Heart left ventricle (tissue), 16 donors: ENCODE measurements at regions not wholly inside any gene's neighbourhood (a gene's known extent, or its start where the extent isn't known, plus 50 kb on each side); places are given as distances from the start of the nearest gene placed in this dataset.

Experiments
- ATAC-seq, 4 donors: fragments of 200-7000 bp; cut with Tn5 transposase; one replicate each; pipeline ENCODE4 v1.9.1; 2020 to 2022; ENCODE audit warnings: moderate library complexity in 4 of 4, mild to moderate bottlenecking in 3 of 4, moderate number of reproducible peaks in 1 of 4
- DNase-seq, 5 donors: peaks; one replicate each; pipeline ENCODE4 v3.0.0-alpha.2; 2020
- H3K27ac ChIP-seq, 12 donors: fragments of 200-600 bp; sonication (generic) in 4 of 12; one replicate each; pipeline versions ENCODE4 v1.5.0 to v1.8.0; 2016 to 2022; ENCODE audit warnings: mild to moderate bottlenecking in 2 of 12
- H3K27me3 ChIP-seq, 9 donors: fragments of 200-600 bp; sonication (generic) in 2 of 9; one replicate each; pipeline versions ENCODE4 v1.5.1 to v1.8.0; 2016 to 2022; ENCODE audit warnings: mild to moderate bottlenecking in 3 of 9
- H3K36me3 ChIP-seq, 9 donors: fragments of 200-600 bp; sonication (generic) in 2 of 9; one replicate each; pipeline versions ENCODE4 v1.5.0 to v1.8.0; 2018 to 2022; ENCODE audit warnings: mild to moderate bottlenecking in 2 of 9
- H3K4me1 ChIP-seq, 12 donors: fragments of 200-600 bp; sonication (generic) in 4 of 12; one replicate each; pipeline versions ENCODE4 v1.5.0 to v1.8.0; 2016 to 2022; ENCODE audit warnings: mild to moderate bottlenecking in 3 of 12
- H3K4me3 ChIP-seq, 12 donors: fragments of 200-600 bp; sonication (generic) in 4 of 12; one replicate each; pipeline versions ENCODE4 v1.5.0 to v1.8.0; 2017 to 2022; ENCODE audit warnings: mild to moderate bottlenecking in 9 of 12, moderate library complexity in 4 of 12
- H3K9me3 ChIP-seq, 12 donors: fragments of 200-600 bp; sonication (generic) in 4 of 12; one replicate each; pipeline versions ENCODE4 v1.5.0 to v1.8.0; 2016 to 2022; ENCODE audit warnings: mild to moderate bottlenecking in 1 of 12
- CTCF ChIP-seq, 12 donors: fragments of 200-600 bp; sonication (generic) in 4 of 12; IDR thresholded peaks; one replicate each; pipeline versions ENCODE4 v1.5.0 to v1.8.0; 2018 to 2022; ENCODE audit warnings: antibody characterized with exemption in 12 of 12, mild to moderate bottlenecking in 5 of 12
- POLR2A ChIP-seq, 2 donors: fragments of 450-650 bp; IDR thresholded peaks; one replicate each; pipeline ENCODE4 v1.6.1; 2017; ENCODE audit warnings: antibody characterized with exemption in 2 of 2, mild to moderate bottlenecking in 2 of 2, moderate library complexity in 2 of 2
- WGBS, 4 donors: extraction: QIAGEN DNeasy Blood & Tissue Kit in 2 of 4; methylation state at CpG; one replicate each; pipeline versions ENCODE4 v1.1.5 to v1.1.7; 2013 to 2018; 5-methylcytosine and 5-hydroxymethylcytosine counted together
- intact Hi-C, 10 donors: fragments of 100-400 bp; cut with DNase I; formaldehyde crosslinking; loops; one replicate each; pipeline versions ENCODE4 v1.11.1 to v1.14.2; 2022
- donor health status: ischemic (EF 13 %, LVEDD 7.1; RV severe dilation, severe dysfunction).
- donor health status: healthy with polysubstance abuse.
- donor health status: DM: no; HTN: yes; CAD: no.
- donor health status: DM: no; HTN: no; CAD: no.
- donor health status: ischemic (EF 25% LVEDD 6.9; RV normal size, moderate dysfunction).
- donor health status: ischemic (EF 25% LVEDD 5.7; RV mildly dilated, moderate dysfunction).
- donor health status: healthy.
- donor health status: DM: yes; HTN: yes; CAD: no.
- donor health status: ischemic (EF 35%, LVEDD 5.7; RV mildly dilated, moderate dysfunction).
- donor health status: nonischemic (EF 11% LVEDD 7.7; RV severe dilation, severe dysfunction).
- donor health status: DM: yes; HTN: yes; CAD: no.
- donor health status: PGD.
- donor health status: ischemic (EF 29% LVEDD 5.4; RV normal size, mild dysfunction).
- donor health status: nonischemic (EF 23%, LVEDD 6.1; RV moderate dilation, normal function).

DNA sequence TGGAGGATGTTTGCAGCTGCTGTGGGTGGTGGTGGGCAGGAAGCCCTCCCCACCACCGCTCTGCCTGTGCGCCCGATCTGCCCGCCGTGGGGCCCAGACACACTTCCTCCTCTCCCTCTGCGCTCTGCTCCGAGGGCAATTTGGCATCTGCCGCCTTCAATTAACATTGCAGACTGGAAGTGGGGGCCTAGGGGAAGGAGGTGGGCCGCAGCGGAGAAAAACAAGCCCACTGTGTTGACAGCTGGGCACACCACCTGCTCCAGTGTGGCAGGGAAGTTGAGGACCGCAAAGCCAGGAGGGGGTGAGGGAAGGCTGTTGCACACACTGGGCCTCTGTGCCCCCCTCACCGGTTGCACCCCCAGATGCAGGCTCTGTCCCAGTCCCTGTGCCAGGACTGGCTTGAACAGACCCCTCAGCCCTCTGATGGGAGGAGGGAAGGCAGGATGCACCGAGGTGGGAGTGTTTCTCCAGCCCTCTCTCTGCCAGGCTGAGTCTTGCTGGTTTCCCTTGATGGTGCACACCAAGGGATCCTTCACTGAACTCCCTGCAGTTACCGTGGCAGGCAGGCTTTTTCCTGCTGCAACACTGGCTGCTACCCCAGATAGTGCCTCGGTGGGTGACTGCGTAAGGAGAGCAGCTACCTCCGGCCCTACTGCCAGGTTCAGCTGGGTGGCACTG lies 72.8 kb upstream of the MED9 start:
- H3K4me3 ChIP-seq, result peak overlapping the region in 1 of 12 donors; percentile 8
- no peak for DNase-seq
- intact Hi-C loops, result no loop called here
- 49 to 66% (median 56%) methylated on average over 15 to 17 of the region's 17 CpGs for WGBS, 4 donors
- peak in 1 of 4 donors; percentile 32 for ATAC-seq
- H3K36me3 ChIP-seq, result no peaks in the 10 kb centered on the region
- H3K27me3 ChIP-seq, result peaks cover 0 to 3% (median 0%) of the 10 kb centered on the region in 9 donors
- H3K4me1 ChIP-seq, result peaks cover 0 to 27% (median 0%) of the 10 kb centered on the region in 12 donors
- peak overlapping the region in 1 of 12 donors; percentile 60 for H3K27ac ChIP-seq
- no peaks in the 10 kb centered on the region for H3K9me3 ChIP-seq
- TF ChIP-seq CTCF (IDR thresholded peaks at IDR 0.05), result no peak
- TF ChIP-seq POLR2A (IDR thresholded peaks at IDR 0.05), result no peak

DNA sequence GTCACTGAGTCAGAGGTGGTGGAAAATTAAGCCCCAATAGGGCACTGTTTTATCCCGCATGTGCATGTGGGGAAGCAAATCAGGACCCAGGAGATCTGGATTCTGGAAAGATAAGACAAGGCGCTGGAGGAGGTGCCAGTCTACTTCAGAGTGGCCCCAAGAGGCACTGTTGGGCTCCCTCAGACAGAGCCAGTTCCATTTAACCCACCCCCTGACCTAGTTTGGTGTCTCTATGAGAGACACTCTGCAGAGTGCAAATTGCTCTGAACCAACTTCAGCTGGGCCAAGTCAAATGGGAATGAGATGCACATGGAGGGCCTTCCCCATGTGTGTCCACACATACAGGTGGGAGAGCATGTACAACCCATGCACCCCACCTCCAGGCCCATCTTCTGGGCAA lies 71.1 kb upstream of the MED9 start:
- Histone ChIP-seq H3K27ac (no peak overlapping the region), H3K9me3 (no peaks in the 10 kb centered on the region), H3K36me3 (no peaks in the 10 kb centered on the region), H3K4me3 (no peak overlapping the region), H3K27me3 (peaks cover 0 to 3% (median 0%) of the 10 kb centered on the region in 9 donors), H3K4me1 (peaks cover 0 to 26% (median 0%) of the 10 kb centered on the region in 12 donors)
- DNase-seq (no peak), ATAC-seq (no peak)
- intact Hi-C loops, result no loop called here
- WGBS, 4 donors, result 91 to 93% (median 92%) methylated on average over 2 of the region's 2 CpGs
- TF ChIP-seq CTCF (IDR thresholded peaks at IDR 0.05) (no peak), POLR2A (IDR thresholded peaks at IDR 0.05) (no peak)

DNA sequence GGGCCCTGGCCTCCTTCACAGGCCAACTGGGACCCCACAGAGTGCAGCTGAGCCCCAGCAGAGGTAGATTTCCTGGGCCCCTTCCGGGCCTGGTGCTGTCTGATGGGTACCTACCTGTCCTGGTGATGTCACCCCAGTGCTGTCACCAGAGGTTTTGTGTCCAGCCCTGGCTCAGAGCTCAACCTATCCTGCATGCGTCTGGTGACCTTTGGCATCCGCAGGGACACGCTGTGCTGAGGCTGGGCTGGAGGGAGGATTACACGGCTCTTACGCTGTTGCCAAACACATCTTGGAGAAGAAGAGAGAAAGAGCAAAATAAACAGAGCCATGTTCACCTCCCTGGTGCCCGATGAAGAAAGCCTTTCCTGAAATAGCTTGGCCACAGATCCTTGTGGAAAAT lies 70.6 kb upstream of the MED9 start:
- Histone ChIP-seq H3K27ac (no peak overlapping the region), H3K4me3 (no peak overlapping the region), H3K36me3 (no peaks in the 10 kb centered on the region), H3K4me1 (peaks cover 0 to 26% (median 0%) of the 10 kb centered on the region in 12 donors), H3K9me3 (no peaks in the 10 kb centered on the region), H3K27me3 (peaks cover 0 to 3% (median 0%) of the 10 kb centered on the region in 9 donors)
- no peak for DNase-seq
- TF ChIP-seq CTCF (IDR thresholded peaks at IDR 0.05) (no peak), POLR2A (IDR thresholded peaks at IDR 0.05) (no peak)
- no peak for ATAC-seq
- 73 to 84% (median 83%) methylated on average over 6 to 7 of the region's 7 CpGs for WGBS, 4 donors
- intact Hi-C loops, result no loop called here

DNA sequence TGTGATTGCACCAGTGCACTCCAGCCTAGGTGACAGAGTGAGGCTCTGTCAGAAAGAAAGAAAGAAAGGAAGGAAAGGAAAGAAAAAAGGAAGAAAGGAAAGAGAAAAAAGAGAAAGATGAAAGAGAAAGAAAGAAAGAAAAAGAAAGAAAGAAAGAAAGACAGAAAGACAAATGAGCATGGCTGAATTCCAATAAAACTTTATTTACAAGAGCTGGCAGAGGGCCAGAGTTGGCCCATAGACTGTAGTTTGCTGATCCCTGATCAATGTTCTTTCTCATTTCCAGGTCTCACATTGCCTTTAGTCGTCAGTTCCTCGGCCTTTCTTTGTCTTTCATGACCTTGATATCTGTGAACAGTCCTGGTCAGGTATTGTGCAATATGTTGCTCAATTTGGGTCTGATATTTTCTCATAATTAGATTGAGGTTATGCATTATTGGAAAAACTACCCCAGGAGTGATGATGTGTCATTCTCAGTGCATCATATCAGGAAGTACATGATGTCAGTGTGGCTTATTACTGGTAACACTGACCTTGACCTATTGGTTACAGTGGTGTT lies 68.5 kb upstream of the MED9 start:
- no peak overlapping the region for H3K27ac ChIP-seq
- DNase-seq (no peak), ATAC-seq (no peak)
- H3K4me1 ChIP-seq, result peaks cover 0 to 22% (median 0%) of the 10 kb centered on the region in 12 donors
- intact Hi-C loops, result no loop called here
- H3K27me3 ChIP-seq, result peaks cover 0 to 1% (median 0%) of the 10 kb centered on the region in 9 donors
- no peaks in the 10 kb centered on the region for H3K36me3 ChIP-seq
- 65 to 81% (median 78%) methylated on average over 2 of the region's 2 CpGs for WGBS, 4 donors
- TF ChIP-seq POLR2A (IDR thresholded peaks at IDR 0.05) (no peak), CTCF (IDR thresholded peaks at IDR 0.05) (no peak)
- no peak overlapping the region for H3K4me3 ChIP-seq
- H3K9me3 ChIP-seq, result no peaks in the 10 kb centered on the region
